Left ventricle myocardium inferior (tissue), 1 donor: ENCODE measurements at regions not wholly inside any gene's neighbourhood (a gene's known extent, or its start where the extent isn't known, plus 50 kb on each side); places are given as distances from the start of the nearest gene placed in this dataset.
"Not testable (repeated sequence)": the region's sequence is repeated elsewhere in the genome, so short reads cannot be mapped to it uniquely, and the experiment has no call there.

ENCODE experiments used
- DNase-seq: peaks from one replicate; pipeline ENCODE4 v3.0.0-alpha.2; 2020
- H3K27ac ChIP-seq: fragments of 200-600 bp; replicated peaks from 2 replicates; pipeline ENCODE4 v1.8.0; 2021
- H3K27me3 ChIP-seq: fragments of 200-600 bp; 2 replicates; pipeline ENCODE4 v1.8.0; 2021; ENCODE audit warnings: low read depth
- H3K36me3 ChIP-seq: fragments of 200-600 bp; 2 replicates; pipeline ENCODE4 v1.8.0; 2021
- H3K4me1 ChIP-seq: fragments of 200-600 bp; 2 replicates; pipeline ENCODE4 v1.8.0; 2021
- H3K4me3 ChIP-seq: fragments of 200-600 bp; 2 replicates; pipeline ENCODE4 v1.8.0; 2021; ENCODE audit warnings: mild to moderate bottlenecking, moderate library complexity
- H3K9me3 ChIP-seq: fragments of 200-600 bp; replicated peaks from 2 replicates; pipeline ENCODE4 v1.8.0; 2021
- CTCF ChIP-seq: fragments of 200-600 bp; IDR thresholded peaks from 2 replicates; pipeline ENCODE4 v1.8.0; 2021; ENCODE audit warnings: antibody characterized with exemption, mild to moderate bottlenecking, borderline replicate concordance
- intact Hi-C: fragments of 100-400 bp; cut with micrococcal nuclease; formaldehyde crosslinking; loops from one replicate; pipeline ENCODE4 v1.11.0; 2022
- donor health status: DM: no; HTN: yes; CAD: no; lungs with severe emphysema.

- Histone ChIP-seq H3K27ac (no peak overlapping the region), H3K4me1 (no peaks in the 10 kb centered on the region), H3K4me3 (no peak overlapping the region), H3K9me3 (peaks cover 7% of the 10 kb centered on the region), H3K36me3 (no peaks in the 10 kb centered on the region), H3K27me3 (peaks cover 4% of the 10 kb centered on the region)
- intact Hi-C loops, result no loop called here
- no peak for DNase-seq
- TF ChIP-seq CTCF, result no peak
Observed at GRCh38 chr11:109708184-109708583, 286.2 kb downstream of the C11orf87 start.

- peaks cover 31% of the 10 kb centered on the region for H3K9me3 ChIP-seq
- H3K4me1 ChIP-seq, H3K36me3 ChIP-seq, H3K27ac ChIP-seq, H3K27me3 ChIP-seq, H3K4me3 ChIP-seq, intact Hi-C loops, DNase-seq: not testable (repeated sequence)
Observed at GRCh38 chr11:109714444-109714843, 292.5 kb downstream of the C11orf87 start.

DNA sequence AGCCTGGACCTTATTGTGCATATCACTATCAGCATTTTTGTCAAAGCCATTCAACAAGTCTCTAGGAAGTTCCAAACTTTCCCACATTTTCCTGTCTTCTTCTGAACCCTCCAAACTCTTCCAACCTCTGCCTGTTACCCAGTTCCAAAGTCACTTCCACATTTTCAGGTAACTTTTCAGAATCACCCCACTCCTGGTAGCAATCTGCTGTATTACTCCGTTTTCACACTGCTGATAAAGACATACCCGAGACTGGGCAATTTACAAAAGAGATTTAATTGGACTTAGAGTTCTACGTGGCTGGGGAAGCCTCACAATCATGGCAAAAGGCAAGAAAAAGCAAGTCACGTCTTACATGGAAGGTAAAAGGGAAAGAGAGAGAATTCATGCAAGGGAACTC lies 293.4 kb downstream of the C11orf87 start:
- H3K4me1 ChIP-seq, DNase-seq, intact Hi-C loops, H3K36me3 ChIP-seq, H3K4me3 ChIP-seq, H3K27me3 ChIP-seq, H3K27ac ChIP-seq: not testable (repeated sequence)
- H3K9me3 ChIP-seq, result peaks cover 31% of the 10 kb centered on the region

- peaks cover 5% of the 10 kb centered on the region for H3K9me3 ChIP-seq
- H3K4me1 ChIP-seq, result no peaks in the 10 kb centered on the region
- intact Hi-C loops, result no loop called here
- H3K4me3 ChIP-seq, result no peak overlapping the region
- H3K36me3 ChIP-seq, result no peaks in the 10 kb centered on the region
- H3K27me3 ChIP-seq, result no peaks in the 10 kb centered on the region
- DNase-seq, result no peak
- no peak for TF ChIP-seq CTCF
- no peak overlapping the region for H3K27ac ChIP-seq
Observed at GRCh38 chr11:109726061-109726460, 304.1 kb downstream of the C11orf87 start.

GRCh38 chr11:109728056-109728455 lies 306.1 kb downstream of the C11orf87 start:
- Histone ChIP-seq H3K4me3 (no peak overlapping the region), H3K27me3 (no peaks in the 10 kb centered on the region), H3K27ac (no peak overlapping the region), H3K9me3 (peaks cover 4% of the 10 kb centered on the region), H3K36me3 (no peaks in the 10 kb centered on the region), H3K4me1 (no peaks in the 10 kb centered on the region)
- intact Hi-C loops, result no loop called here
- DNase-seq, result no peak
- TF ChIP-seq CTCF, result no peak

DNA sequence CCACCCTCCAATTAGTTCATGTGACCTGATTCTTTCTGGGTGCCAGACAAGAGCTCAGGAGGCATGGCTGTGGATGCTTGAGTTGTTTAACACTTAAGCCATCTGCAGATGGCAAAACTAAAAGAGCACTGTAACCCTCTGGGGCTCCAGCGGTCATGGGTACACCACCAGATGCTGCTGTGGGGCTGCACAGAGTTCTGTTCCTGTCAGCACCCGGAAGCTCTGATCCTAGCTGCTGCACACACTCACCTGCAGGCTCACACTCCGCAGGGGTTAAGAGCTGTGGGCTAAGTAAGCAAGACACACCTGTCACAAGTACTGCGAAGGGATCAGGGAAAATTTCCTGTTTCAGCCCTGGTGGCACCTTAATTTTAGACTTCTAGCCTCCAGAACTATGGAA lies 307.8 kb downstream of the C11orf87 start:
- Histone ChIP-seq H3K27ac (no peak overlapping the region), H3K9me3 (no peaks in the 10 kb centered on the region), H3K4me3 (no peak overlapping the region), H3K27me3 (no peaks in the 10 kb centered on the region), H3K36me3 (no peaks in the 10 kb centered on the region), H3K4me1 (peaks cover 8% of the 10 kb centered on the region)
- DNase-seq, result no peak
- intact Hi-C loops, result no loop called here
- no peak for TF ChIP-seq CTCF

DNA sequence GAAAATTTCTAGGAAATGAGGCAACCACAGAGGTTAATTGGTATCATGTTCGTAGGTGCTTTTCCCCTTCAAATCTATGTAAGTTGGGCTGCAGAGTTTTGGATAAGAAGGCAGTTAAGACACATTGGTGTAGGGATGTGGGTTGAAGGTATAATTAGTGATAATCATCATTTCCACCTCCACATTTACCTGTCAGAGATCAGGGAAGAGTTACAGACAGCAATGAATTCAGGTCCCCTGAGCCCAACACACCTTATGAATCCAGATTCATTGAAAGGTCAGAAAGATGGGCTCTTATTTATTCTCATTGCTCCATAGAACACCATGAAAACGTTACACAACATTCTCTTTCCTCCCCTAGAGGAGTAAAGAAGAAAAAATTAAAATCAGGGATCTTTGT lies 308.7 kb downstream of the C11orf87 start:
- Histone ChIP-seq H3K4me1 (peaks cover 11% of the 10 kb centered on the region), H3K27me3 (no peaks in the 10 kb centered on the region), H3K4me3 (no peak overlapping the region), H3K36me3 (no peaks in the 10 kb centered on the region), H3K27ac (no peak overlapping the region), H3K9me3 (no peaks in the 10 kb centered on the region)
- no peak for DNase-seq
- TF ChIP-seq CTCF, result no peak
- intact Hi-C loops, result no loop called here
